Activated CD8-positive, alpha-beta T cell treated with anti-CD3 and anti-CD28 coated beads, Interleukin-2, amount 10 ng/mL, durations not matched to agents 7 days and 5 days (primary cell): ENCODE measurements at regions not wholly inside any gene's neighbourhood (a gene's known extent, or its start where the extent isn't known, plus 50 kb on each side); places are given as distances from the start of the nearest gene placed in this dataset.

Source experiments
- ATAC-seq: fragments of 150-1000 bp; cut with Tn5 transposase; one replicate; pipeline ENCODE4 v1.10.0; 2021; ENCODE audit warnings: moderate library complexity
- CTCF ChIA-PET: fragments of 350-600 bp; sonication (Branson Sonifier 250); formaldehyde crosslinking; loops from one replicate; lab custom pipeline; 2021; ENCODE audit warnings: antibody characterized with exemption; lab: Charles Lee
- POLR2A ChIA-PET: fragments of 350-600 bp; sonication (Branson Sonifier 250); formaldehyde crosslinking; loops from one replicate; lab custom pipeline; 2021; ENCODE audit warnings: antibody characterized with exemption; lab: Charles Lee
- DNase-seq: peaks from one replicate; pipeline ENCODE4 v3.0.0-alpha.2; 2020
- H3K27ac Mint-ChIP-seq: one replicate; pipeline ENCODE4 v1.8.0; 2021; ENCODE audit warnings: mild to moderate bottlenecking, mixed read lengths
- H3K27me3 Mint-ChIP-seq: one replicate; pipeline ENCODE4 v1.8.0; 2021; ENCODE audit warnings: low read depth, mixed read lengths
- H3K36me3 Mint-ChIP-seq: one replicate; pipeline ENCODE4 v1.8.0; 2021; ENCODE audit warnings: low read depth, mixed read lengths
- H3K4me1 Mint-ChIP-seq: one replicate; pipeline ENCODE4 v1.8.0; 2021; ENCODE audit warnings: low read depth, mixed read lengths
- H3K4me3 Mint-ChIP-seq: one replicate; pipeline ENCODE4 v1.8.0; 2021; ENCODE audit warnings: mild to moderate bottlenecking, mixed read lengths
- H3K9me3 Mint-ChIP-seq: one replicate; pipeline ENCODE4 v1.8.0; 2022; ENCODE audit warnings: mixed read lengths; ENCODE audit not compliant: insufficient read depth

GRCh38 chr13:102933122-102933521 lies 87.3 kb downstream of the ERCC5 start:
- Mint-ChIP-seq H3K27ac (no peak overlapping the region), H3K9me3 (no peaks in the 10 kb centered on the region), H3K36me3 (no peaks in the 10 kb centered on the region), H3K4me1 (no peaks in the 10 kb centered on the region), H3K4me3 (no peak overlapping the region), H3K27me3 (no peaks in the 10 kb centered on the region)
- CTCF ChIA-PET = interaction anchor here (1.1 kb wide), 1 partner anchor 17 kb away, joined by 3 read pairs; no protein-coding TSS in a partner anchor
- POLR2A ChIA-PET = no interaction called here
- ATAC-seq (no peak), DNase-seq (no peak)

GRCh38 chr13:102932331-102932730 lies 86.5 kb downstream of the ERCC5 start:
- no peak overlapping the region for H3K27ac Mint-ChIP-seq
- H3K4me1 Mint-ChIP-seq = no peaks in the 10 kb centered on the region
- no peak for DNase-seq
- no peak overlapping the region for H3K4me3 Mint-ChIP-seq
- ChIA-PET POLR2A (no interaction called here), CTCF (no interaction called here)
- H3K36me3 Mint-ChIP-seq = no peaks in the 10 kb centered on the region
- no peaks in the 10 kb centered on the region for H3K27me3 Mint-ChIP-seq
- no peaks in the 10 kb centered on the region for H3K9me3 Mint-ChIP-seq
- no peak for ATAC-seq

- ATAC-seq (no peak), DNase-seq (no peak)
- Mint-ChIP-seq H3K27me3 (no peaks in the 10 kb centered on the region), H3K4me3 (no peak overlapping the region), H3K9me3 (no peaks in the 10 kb centered on the region), H3K27ac (no peak overlapping the region), H3K36me3 (no peaks in the 10 kb centered on the region), H3K4me1 (no peaks in the 10 kb centered on the region)
- POLR2A ChIA-PET = no interaction called here
- CTCF ChIA-PET = no interaction called here
Observed at GRCh38 chr13:102930566-102930965, 84.7 kb downstream of the ERCC5 start.

- no peaks in the 10 kb centered on the region for H3K9me3 Mint-ChIP-seq
- POLR2A ChIA-PET = interaction anchor here (0.6 kb wide), 1 partner anchor 22 kb away, joined by 9 read pairs; no protein-coding TSS in a partner anchor
- H3K4me1 Mint-ChIP-seq = no peaks in the 10 kb centered on the region
- H3K27ac Mint-ChIP-seq = no peak overlapping the region
- no peak for ATAC-seq
- no peaks in the 10 kb centered on the region for H3K36me3 Mint-ChIP-seq
- CTCF ChIA-PET = no interaction called here
- no peak overlapping the region for H3K4me3 Mint-ChIP-seq
- H3K27me3 Mint-ChIP-seq = no peaks in the 10 kb centered on the region
- DNase-seq = no peak
Observed at GRCh38 chr13:102928941-102929675, 83.3 kb downstream of the ERCC5 start.
